Endodermal cell (in vitro differentiated cells): ENCODE measurements at regions not wholly inside any gene's neighbourhood (a gene's known extent, or its start where the extent isn't known, plus 50 kb on each side); places are given as distances from the start of the nearest gene placed in this dataset.

ENCODE experiments used
- DNase-seq: peaks from one replicate; pipeline ENCODE4 v3.0.0-alpha.2; 2017
- H3K27ac ChIP-seq: 2 replicates; pipeline ENCODE4 v1.5.1; 2013; ENCODE audit warnings: mild to moderate bottlenecking, low read depth, low read length, moderate library complexity
- H3K27me3 ChIP-seq: 2 replicates; pipeline ENCODE4 v1.6.1; 2013; ENCODE audit warnings: mild to moderate bottlenecking, low read length, moderate library complexity; ENCODE audit not compliant: insufficient read depth, control insufficient read depth, poor library complexity, severe bottlenecking
- H3K36me3 ChIP-seq: 2 replicates; pipeline ENCODE4 v1.7.0; 2013; ENCODE audit warnings: mild to moderate bottlenecking, low read length, moderate library complexity; ENCODE audit not compliant: control insufficient read depth, insufficient read depth
- H3K4me1 ChIP-seq: one replicate; pipeline ENCODE4 v1.7.0; 2013; ENCODE audit warnings: low read length; ENCODE audit not compliant: control insufficient read depth, insufficient read depth
- H3K4me3 ChIP-seq: 2 replicates; pipeline ENCODE4 v1.5.1; 2013; ENCODE audit warnings: mild to moderate bottlenecking, low read length, moderate library complexity
- H3K9ac ChIP-seq: 2 replicates; pipeline ENCODE4 v1.6.1; 2013; ENCODE audit warnings: mild to moderate bottlenecking, low read length, moderate library complexity; ENCODE audit not compliant: poor library complexity, severe bottlenecking; ENCODE audit errors: extremely low read depth
- H3K9me3 ChIP-seq: 2 replicates; pipeline ENCODE4 v1.6.1; 2013; ENCODE audit warnings: mild to moderate bottlenecking, low read length, moderate library complexity; ENCODE audit not compliant: control insufficient read depth
- H3K27ac Mint-ChIP-seq: 2 replicates; pipeline ENCODE4 v1.8.0; 2020; ENCODE audit warnings: mixed read lengths
- H3K27me3 Mint-ChIP-seq: 2 replicates; pipeline ENCODE4 v1.8.0; 2021; ENCODE audit warnings: mild to moderate bottlenecking, mixed read lengths; ENCODE audit not compliant: insufficient read depth
- H3K36me3 Mint-ChIP-seq: 2 replicates; pipeline ENCODE4 v1.8.0; 2020; ENCODE audit warnings: low read depth, mixed read lengths
- H3K4me1 Mint-ChIP-seq: 2 replicates; pipeline ENCODE4 v1.8.0; 2020; ENCODE audit warnings: mixed read lengths
- H3K4me3 Mint-ChIP-seq: 2 replicates; pipeline ENCODE4 v1.8.0; 2020; ENCODE audit warnings: mild to moderate bottlenecking, moderate library complexity, mixed read lengths
- H3K9me3 Mint-ChIP-seq: 2 replicates; pipeline ENCODE4 v1.8.0; 2020; ENCODE audit warnings: mild to moderate bottlenecking, mixed read lengths
- WGBS, 2 experiments: methylation state at CpG; one replicate each; pipeline versions ENCODE4 v1.1.5 to v1.1.7; 2013; ENCODE audit warnings: missing lambda C conversion rate in 2 of 2, mixed read lengths in 1 of 2; ENCODE audit not compliant: insufficient coverage in 1 of 2, insufficient read length in 1 of 2; 5-methylcytosine and 5-hydroxymethylcytosine counted together
- TF ChIP-seq, protein P1 (sequence below): fragments of 200-600 bp; sonication (generic); conservative IDR thresholded peaks from 2 replicates; pipeline ENCODE4 v1.5.0; 2021; ENCODE audit warnings: antibody characterized with exemption, mild to moderate bottlenecking

DNA sequence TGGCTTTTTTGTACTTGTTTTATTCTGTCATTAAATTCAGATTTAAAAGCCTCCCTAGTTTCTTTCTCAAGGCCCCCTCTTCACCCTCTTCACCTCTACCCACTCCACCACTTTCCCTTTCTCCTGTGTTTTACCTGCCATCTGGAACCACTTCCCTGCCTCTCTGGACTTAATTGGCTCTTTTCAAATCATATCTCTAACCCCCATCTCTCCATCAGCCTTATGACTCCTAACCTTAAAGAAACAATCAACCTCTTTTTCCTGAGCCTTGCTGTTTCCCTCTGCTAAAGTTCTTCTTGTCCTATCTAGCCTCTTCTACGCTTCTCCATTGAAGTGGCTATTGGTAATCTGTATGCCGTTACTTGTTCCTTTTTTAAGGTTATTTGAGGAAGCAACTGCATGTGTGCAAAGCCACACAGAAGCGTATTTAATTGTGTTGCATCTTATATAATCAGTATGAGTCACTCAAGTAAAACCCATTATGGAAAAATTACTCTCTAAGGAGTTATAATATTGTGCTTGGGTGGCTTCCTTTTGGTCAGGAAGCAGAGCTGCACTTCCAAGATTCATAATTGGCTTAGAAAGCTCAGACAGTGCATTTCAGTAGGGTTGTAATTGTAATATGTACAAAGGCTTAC is 653.6 kb upstream of the ITGA1 start:
- Histone ChIP-seq H3K9ac (no peak overlapping the region), H3K27ac (no peak overlapping the region), H3K36me3 (no peaks in the 10 kb centered on the region), H3K4me3 (no peak overlapping the region), H3K4me1 (no peaks in the 10 kb centered on the region), H3K27me3 (no peaks in the 10 kb centered on the region), H3K9me3 (no peaks in the 10 kb centered on the region)
- Mint-ChIP-seq H3K4me3 (no peak overlapping the region), H3K36me3 (no peaks in the 10 kb centered on the region), H3K27ac (no peak overlapping the region), H3K4me1 (no peaks in the 10 kb centered on the region), H3K27me3 (no peaks in the 10 kb centered on the region), H3K9me3 (no peaks in the 10 kb centered on the region)
- WGBS, 2 experiments = 92 to 100% methylated on average over 1 to 3 of the region's 3 CpGs
- DNase-seq = no peak
- TF ChIP-seq, protein P1, sequence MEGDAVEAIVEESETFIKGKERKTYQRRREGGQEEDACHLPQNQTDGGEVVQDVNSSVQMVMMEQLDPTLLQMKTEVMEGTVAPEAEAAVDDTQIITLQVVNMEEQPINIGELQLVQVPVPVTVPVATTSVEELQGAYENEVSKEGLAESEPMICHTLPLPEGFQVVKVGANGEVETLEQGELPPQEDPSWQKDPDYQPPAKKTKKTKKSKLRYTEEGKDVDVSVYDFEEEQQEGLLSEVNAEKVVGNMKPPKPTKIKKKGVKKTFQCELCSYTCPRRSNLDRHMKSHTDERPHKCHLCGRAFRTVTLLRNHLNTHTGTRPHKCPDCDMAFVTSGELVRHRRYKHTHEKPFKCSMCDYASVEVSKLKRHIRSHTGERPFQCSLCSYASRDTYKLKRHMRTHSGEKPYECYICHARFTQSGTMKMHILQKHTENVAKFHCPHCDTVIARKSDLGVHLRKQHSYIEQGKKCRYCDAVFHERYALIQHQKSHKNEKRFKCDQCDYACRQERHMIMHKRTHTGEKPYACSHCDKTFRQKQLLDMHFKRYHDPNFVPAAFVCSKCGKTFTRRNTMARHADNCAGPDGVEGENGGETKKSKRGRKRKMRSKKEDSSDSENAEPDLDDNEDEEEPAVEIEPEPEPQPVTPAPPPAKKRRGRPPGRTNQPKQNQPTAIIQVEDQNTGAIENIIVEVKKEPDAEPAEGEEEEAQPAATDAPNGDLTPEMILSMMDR = no peak

DNA sequence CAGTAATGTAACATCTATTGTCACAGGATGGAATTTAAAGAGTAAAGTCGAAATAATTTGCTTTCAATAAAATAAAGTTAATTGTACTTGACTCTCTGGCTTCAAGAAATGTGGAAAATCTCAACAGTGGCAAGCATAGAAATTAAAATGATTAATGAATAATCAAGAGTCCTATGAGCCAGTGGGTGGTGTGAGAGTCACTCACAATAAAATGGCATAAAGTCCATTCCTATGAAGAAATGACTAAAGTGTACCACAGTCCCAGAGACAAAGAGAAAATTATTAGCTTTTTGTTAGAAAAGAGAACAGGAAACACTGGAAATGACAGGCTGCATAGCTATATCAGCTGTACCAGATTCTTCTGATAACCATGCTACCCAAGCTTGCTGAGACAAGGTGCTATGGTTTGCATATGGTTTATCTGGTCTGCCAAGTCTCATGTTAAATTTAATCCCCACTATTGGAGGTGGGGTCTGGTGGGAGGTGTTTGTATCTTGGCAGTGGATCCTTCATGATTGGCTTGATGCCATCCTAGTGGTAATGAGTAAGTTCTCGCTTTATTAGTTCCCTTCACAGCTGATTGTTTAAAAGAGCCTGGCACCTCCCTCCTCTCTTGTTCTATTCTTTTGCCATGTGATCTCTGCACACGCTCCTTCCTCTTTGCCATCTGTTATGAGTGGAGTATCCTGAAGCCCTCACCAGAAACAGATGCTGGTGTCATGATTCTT is 647.7 kb upstream of the ITGA1 start:
- TF ChIP-seq, protein P1 = no peak
- DNase-seq = no peak
- no peak overlapping the region for H3K27ac ChIP-seq
- H3K36me3 Mint-ChIP-seq = no peaks in the 10 kb centered on the region
- H3K36me3 ChIP-seq = no peaks in the 10 kb centered on the region
- H3K9me3 Mint-ChIP-seq = no peaks in the 10 kb centered on the region
- no peaks in the 10 kb centered on the region for H3K9me3 ChIP-seq
- H3K4me1 ChIP-seq = no peaks in the 10 kb centered on the region
- 80 to 95% methylated on average over 1 to 3 of the region's 3 CpGs for WGBS, 2 experiments
- H3K9ac ChIP-seq = no peak overlapping the region
- no peak overlapping the region for H3K4me3 Mint-ChIP-seq
- H3K27ac Mint-ChIP-seq = no peak overlapping the region
- no peak overlapping the region for H3K4me3 ChIP-seq
- no peaks in the 10 kb centered on the region for H3K27me3 Mint-ChIP-seq
- no peaks in the 10 kb centered on the region for H3K4me1 Mint-ChIP-seq
- no peaks in the 10 kb centered on the region for H3K27me3 ChIP-seq

DNA sequence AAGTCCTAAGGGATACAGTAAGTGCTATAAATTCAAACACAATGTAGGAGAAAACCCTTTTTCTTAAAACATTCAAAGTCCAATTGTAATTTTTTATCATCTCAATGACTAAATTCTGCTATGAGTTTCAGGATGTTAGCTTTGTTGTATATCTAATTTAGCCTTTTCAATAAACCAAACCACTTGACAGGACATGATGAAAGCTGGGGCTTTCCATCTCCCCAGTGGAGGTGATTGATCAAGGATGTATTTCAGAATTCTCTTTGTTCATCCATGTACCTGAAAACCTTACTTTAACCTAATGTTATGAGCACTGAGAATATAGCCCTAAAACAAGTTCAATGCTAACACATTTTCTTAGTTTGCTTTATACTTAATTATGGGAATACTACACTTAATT is 639.0 kb upstream of the ITGA1 start:
- H3K4me3 Mint-ChIP-seq = no peak overlapping the region
- H3K9me3 ChIP-seq = no peaks in the 10 kb centered on the region
- no peak overlapping the region for H3K9ac ChIP-seq
- no peaks in the 10 kb centered on the region for H3K27me3 ChIP-seq
- TF ChIP-seq, protein P1 = no peak
- H3K4me1 Mint-ChIP-seq = peaks cover 8% of the 10 kb centered on the region
- no peaks in the 10 kb centered on the region for H3K36me3 ChIP-seq
- no peaks in the 10 kb centered on the region for H3K9me3 Mint-ChIP-seq
- no peak overlapping the region for H3K27ac Mint-ChIP-seq
- H3K4me1 ChIP-seq = peaks cover 6% of the 10 kb centered on the region
- H3K27me3 Mint-ChIP-seq = no peaks in the 10 kb centered on the region
- no peak for DNase-seq
- no peak overlapping the region for H3K4me3 ChIP-seq
- no peaks in the 10 kb centered on the region for H3K36me3 Mint-ChIP-seq
- no peak overlapping the region for H3K27ac ChIP-seq
